ENCODE measurements at regions not wholly inside any gene's neighbourhood (a gene's known extent, or its start where the extent isn't known, plus 50 kb on each side); places are given as distances from the start of the nearest gene placed in this dataset.

- FAIRE-seq (no peak), ATAC-seq (no peak), DNase-seq (ENCODE audit: low read depth in 1 of 2, low spot score in 1 of 2) (no peak)
- Histone ChIP-seq H3K4me1 (no peaks in the 10 kb centered on the region), H3K4me2 (no peak overlapping the region), H3K4me3 (no peak overlapping the region), H3K27ac (no peak overlapping the region), H3K9me3 (no peaks in the 10 kb centered on the region)
- TF ChIP-seq EP300 (IDR thresholded peaks at IDR 0.05) (no peak), MAZ (IDR thresholded peaks at IDR 0.05; ENCODE audit: borderline replicate concordance, low read depth, low read length) (no peak), JUN (IDR thresholded peaks at IDR 0.05) (no peak), ESRRA (IDR thresholded peaks at IDR 0.05; ENCODE audit: borderline replicate concordance, low read length) (no peak), HMGXB4 (CRISPR knock-in tag; IDR thresholded peaks at IDR 0.05; ENCODE audit: borderline replicate concordance) (no peak), ELK1 (IDR thresholded peaks at IDR 0.05; ENCODE audit: low read depth, low read length) (no peak), PBX3 (IDR thresholded peaks at IDR 0.05) (no peak), NR3C1 (IDR thresholded peaks at IDR 0.05) (no peak), HOXB13 (CRISPR knock-in tag; IDR thresholded peaks at IDR 0.05; ENCODE audit: low read depth) (no peak), FOXS1 (CRISPR knock-in tag; IDR thresholded peaks at IDR 0.05) (no peak), RCOR1 (IDR thresholded peaks at IDR 0.05; ENCODE audit: low read depth, low read length) (no peak), BCL3 (IDR thresholded peaks at IDR 0.05) (no peak), USF2 (IDR thresholded peaks at IDR 0.05) (no peak), CHD4 (IDR thresholded peaks at IDR 0.05; ENCODE audit: borderline replicate concordance) (no peak), EHF (CRISPR knock-in tag; IDR thresholded peaks at IDR 0.05) (no peak)
- ChIA-PET POLR2A (no interaction called here), CTCF (no interaction called here)
- 0% methylated on average over 1 of the region's 1 CpG for WGBS (ENCODE audit: missing lambda C conversion rate)
These were observed 458.5 kb downstream of the IRX1 start for GRCh38 chr5:4054092-4054491.

GRCh38 chr5:4058899-4059298 lies 463.3 kb downstream of the IRX1 start:
- no peak for FAIRE-seq
- Histone ChIP-seq H3K4me1 (no peaks in the 10 kb centered on the region), H3K4me3 (no peak overlapping the region), H3K27ac (no peak overlapping the region), H3K4me2 (no peak overlapping the region), H3K9me3 (no peaks in the 10 kb centered on the region; the same call in 2 of the 3 replicates)
- WGBS (ENCODE audit: missing lambda C conversion rate), result 0% methylated on average over 6 of the region's 6 CpGs
- no peak for DNase-seq (ENCODE audit: low read depth in 1 of 2, low spot score in 1 of 2)
- CTCF ChIA-PET, result no interaction called here
- no peak for TF ChIP-seq HOXA7 (CRISPR knock-in tag; IDR thresholded peaks at IDR 0.05)
- TF ChIP-seq GATA3 (IDR thresholded peaks at IDR 0.05; ENCODE audit: borderline replicate concordance), result no peak
- no peak for TF ChIP-seq HOXB13 (CRISPR knock-in tag; IDR thresholded peaks at IDR 0.05; ENCODE audit: low read depth)
- no peak for TF ChIP-seq HDAC2 (IDR thresholded peaks at IDR 0.05)
- TF ChIP-seq RCOR1 (IDR thresholded peaks at IDR 0.05; ENCODE audit: low read depth, low read length), result no peak
- no peak for TF ChIP-seq PBX3 (IDR thresholded peaks at IDR 0.05)
- TF ChIP-seq HEYL (CRISPR knock-in tag; IDR thresholded peaks at IDR 0.05), result no peak
- TF ChIP-seq JUNB (IDR thresholded peaks at IDR 0.05), result no peak
- no peak for TF ChIP-seq CHD2 (IDR thresholded peaks at IDR 0.05; ENCODE audit: low read length, partially characterized antibody)
- TF ChIP-seq BCL3 (IDR thresholded peaks at IDR 0.05), result no peak
- TF ChIP-seq ZC3H11A (IDR thresholded peaks at IDR 0.05), result no peak
- no peak for TF ChIP-seq EP300 (IDR thresholded peaks at IDR 0.05)
- TF ChIP-seq MAFK (IDR thresholded peaks at IDR 0.05; ENCODE audit: partially characterized antibody), result no peak
- TF ChIP-seq ATOH8 (CRISPR knock-in tag; IDR thresholded peaks at IDR 0.05; ENCODE audit: low read depth), result no peak
- ATAC-seq, result no peak
- POLR2A ChIA-PET, result no interaction called here
